ENCODE measurements at regions not wholly inside any gene's neighbourhood (a gene's known extent, or its start where the extent isn't known, plus 50 kb on each side); places are given as distances from the start of the nearest gene placed in this dataset.

DNA sequence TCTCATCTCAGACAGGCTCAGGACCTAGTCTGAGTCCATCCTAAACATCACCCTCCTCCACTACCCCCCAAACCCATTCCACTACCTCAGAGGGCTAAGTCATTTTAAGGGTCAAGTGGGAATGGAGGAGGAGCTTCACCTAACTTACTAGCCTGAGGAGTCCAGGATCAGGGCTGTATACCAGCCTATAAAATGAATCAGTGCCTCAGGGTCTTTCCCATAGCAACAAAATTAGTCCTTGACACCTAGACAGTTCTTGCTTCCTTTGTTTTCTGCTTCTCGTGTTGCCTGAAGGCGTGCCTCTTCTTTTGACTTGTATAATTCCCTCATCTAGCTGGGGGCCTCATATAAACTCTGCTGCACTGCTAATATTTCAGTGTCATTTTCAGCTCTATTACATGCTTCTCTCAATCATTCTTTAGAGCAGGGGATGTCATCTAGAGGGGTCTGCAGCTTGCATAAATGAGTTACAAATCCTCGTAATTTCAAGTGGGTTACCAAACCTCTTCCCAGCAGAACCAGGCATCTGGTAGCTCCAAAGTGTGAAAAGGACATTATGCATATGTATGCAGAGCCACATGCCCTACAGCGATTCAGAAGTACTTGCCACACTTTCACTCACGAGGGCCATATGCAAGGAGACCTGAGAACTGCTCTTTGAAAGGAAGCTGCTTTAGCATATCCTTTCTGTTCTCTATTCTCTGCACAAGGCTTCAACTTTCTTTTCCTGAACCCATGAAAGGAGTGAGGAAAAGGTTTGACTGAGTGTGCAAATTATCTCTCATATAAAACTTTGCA lies 311.7 kb upstream of the SEMA6D start:
- peaks cover 17% of the 10 kb centered on the region for H3K4me1 Mint-ChIP-seq
- no peaks in the 10 kb centered on the region for H3K36me3 Mint-ChIP-seq (ENCODE audit: low read depth)
- no peak for DNase-seq (ENCODE audit: low read depth, low spot score)
- H3K27me3 Mint-ChIP-seq (ENCODE audit: low read depth), result no peaks in the 10 kb centered on the region
- H3K9me3 Mint-ChIP-seq, result no peaks in the 10 kb centered on the region
- no peak overlapping the region for H3K4me3 Mint-ChIP-seq
- no peak overlapping the region for H3K27ac Mint-ChIP-seq (ENCODE audit: unreplicated experiment)
- TF ChIP-seq CTCF (conservative IDR thresholded peaks at IDR 0.05), result no peak

DNA sequence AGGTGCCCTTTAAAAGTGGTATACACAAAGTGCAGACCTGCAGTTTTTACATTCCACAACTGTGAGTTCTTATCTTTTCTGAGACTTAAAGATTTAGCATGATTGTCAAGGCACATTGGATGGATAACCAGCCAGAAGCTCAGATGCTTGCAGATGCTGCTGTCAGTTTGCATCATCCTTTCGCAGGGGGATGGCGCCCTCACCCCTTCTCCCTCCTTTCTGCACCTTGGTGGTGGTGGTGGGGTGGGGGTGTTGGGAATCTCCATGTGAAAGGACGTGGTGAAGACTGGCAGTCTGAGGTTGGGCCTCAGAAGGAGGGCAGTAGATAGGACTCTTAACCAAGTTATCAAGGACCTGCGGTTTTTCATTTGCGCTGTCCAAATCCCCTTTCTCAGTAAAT lies 309.6 kb upstream of the SEMA6D start:
- no peak overlapping the region for H3K27ac Mint-ChIP-seq (ENCODE audit: unreplicated experiment)
- no peaks in the 10 kb centered on the region for H3K36me3 Mint-ChIP-seq (ENCODE audit: low read depth)
- DNase-seq (ENCODE audit: low read depth, low spot score), result no peak
- H3K4me3 Mint-ChIP-seq, result no peak overlapping the region
- H3K9me3 Mint-ChIP-seq, result no peaks in the 10 kb centered on the region
- H3K4me1 Mint-ChIP-seq, result peaks cover 11% of the 10 kb centered on the region
- H3K27me3 Mint-ChIP-seq (ENCODE audit: low read depth), result no peaks in the 10 kb centered on the region
- no peak for TF ChIP-seq CTCF (conservative IDR thresholded peaks at IDR 0.05)

GRCh38 chr15:47409038-47409437 lies 308.3 kb upstream of the SEMA6D start:
- no peaks in the 10 kb centered on the region for H3K27me3 Mint-ChIP-seq (ENCODE audit: low read depth)
- DNase-seq (ENCODE audit: low read depth, low spot score), result no peak
- H3K4me1 Mint-ChIP-seq, result peaks cover 10% of the 10 kb centered on the region
- no peaks in the 10 kb centered on the region for H3K9me3 Mint-ChIP-seq
- H3K36me3 Mint-ChIP-seq (ENCODE audit: low read depth), result no peaks in the 10 kb centered on the region
- H3K27ac Mint-ChIP-seq (ENCODE audit: unreplicated experiment), result no peak overlapping the region
- H3K4me3 Mint-ChIP-seq, result no peak overlapping the region
- TF ChIP-seq CTCF (conservative IDR thresholded peaks at IDR 0.05), result no peak

- Mint-ChIP-seq H3K27me3 (ENCODE audit: low read depth) (no peaks in the 10 kb centered on the region), H3K4me3 (no peak overlapping the region), H3K27ac (ENCODE audit: unreplicated experiment) (no peak overlapping the region), H3K9me3 (no peaks in the 10 kb centered on the region), H3K36me3 (ENCODE audit: low read depth) (no peaks in the 10 kb centered on the region), H3K4me1 (peaks cover 10% of the 10 kb centered on the region)
- no peak for DNase-seq (ENCODE audit: low read depth, low spot score)
- no peak for TF ChIP-seq CTCF (conservative IDR thresholded peaks at IDR 0.05)
Observed at GRCh38 chr15:47409600-47409999, 307.7 kb upstream of the SEMA6D start.

- Mint-ChIP-seq H3K9me3 (no peaks in the 10 kb centered on the region), H3K4me3 (no peak overlapping the region), H3K4me1 (peaks cover 8% of the 10 kb centered on the region), H3K27me3 (ENCODE audit: low read depth) (no peaks in the 10 kb centered on the region), H3K36me3 (ENCODE audit: low read depth) (no peaks in the 10 kb centered on the region), H3K27ac (ENCODE audit: unreplicated experiment) (no peak overlapping the region)
- no peak for TF ChIP-seq CTCF (conservative IDR thresholded peaks at IDR 0.05)
- DNase-seq (ENCODE audit: low read depth, low spot score), result no peak
Observed at GRCh38 chr15:47410247-47410646, 307.1 kb upstream of the SEMA6D start.
